Ascending aorta (tissue), 2 donors: ENCODE measurements at regions not wholly inside any gene's neighbourhood (a gene's known extent, or its start where the extent isn't known, plus 50 kb on each side); places are given as distances from the start of the nearest gene placed in this dataset.

Source experiments
- DNase-seq, 2 donors: peaks; one replicate each; pipeline ENCODE4 v3.0.0-alpha.2; 2019; ENCODE audit warnings: low spot score in 2 of 2
- H3K27ac ChIP-seq, 2 donors: fragments of 200-600 bp; sonication (generic); one replicate each; pipeline ENCODE4 v1.5.1; 2016 to 2017; ENCODE audit warnings: mild to moderate bottlenecking in 1 of 2
- H3K27me3 ChIP-seq: fragments of 200-600 bp; sonication (generic); one replicate; pipeline ENCODE4 v1.5.1; 2017
- H3K36me3 ChIP-seq, 2 donors: fragments of 200-600 bp; sonication (generic); one replicate each; pipeline ENCODE4 v1.5.1; 2016
- H3K4me1 ChIP-seq, 2 donors: fragments of 200-600 bp; sonication (generic); one replicate each; pipeline ENCODE4 v1.5.1; 2016 to 2017; ENCODE audit warnings: mild to moderate bottlenecking in 1 of 2
- H3K4me3 ChIP-seq, 2 donors: fragments of 200-600 bp; sonication (generic); one replicate each; pipeline ENCODE4 v1.5.1; 2016 to 2017; ENCODE audit warnings: mild to moderate bottlenecking in 1 of 2
- H3K9me3 ChIP-seq, 2 donors: fragments of 200-600 bp; sonication (generic); one replicate each; pipeline ENCODE4 v1.5.1; 2016
- CTCF ChIP-seq, 3 experiments: fragments of 200-600 bp in 2 of 3; fragments of 450-650 bp in 1 of 3; sonication (generic) in 2 of 3; IDR thresholded peaks; one replicate each; pipeline ENCODE4 v1.5.1; 2016 to 2019; ENCODE audit warnings: antibody characterized with exemption in 3 of 3, mild to moderate bottlenecking in 1 of 3, moderate library complexity in 1 of 3
- intact Hi-C: fragments of 100-400 bp; cut with DNase I; formaldehyde crosslinking; loops from one replicate; pipeline ENCODE4 v1.15.1; 2023

GRCh38 chr1:191668525-191668924 lies 489.7 kb upstream of the RGS18 start:
- H3K4me1 ChIP-seq, result no peaks in the 10 kb centered on the region
- H3K27me3 ChIP-seq, result no peaks in the 10 kb centered on the region
- DNase-seq, result no peak
- intact Hi-C loops, result no loop called here
- H3K4me3 ChIP-seq, result no peak overlapping the region
- H3K27ac ChIP-seq, result no peak overlapping the region
- H3K9me3 ChIP-seq, result no peaks in the 10 kb centered on the region
- H3K36me3 ChIP-seq, result no peaks in the 10 kb centered on the region
- TF ChIP-seq CTCF (IDR thresholded peaks at IDR 0.05), result no peak

DNA sequence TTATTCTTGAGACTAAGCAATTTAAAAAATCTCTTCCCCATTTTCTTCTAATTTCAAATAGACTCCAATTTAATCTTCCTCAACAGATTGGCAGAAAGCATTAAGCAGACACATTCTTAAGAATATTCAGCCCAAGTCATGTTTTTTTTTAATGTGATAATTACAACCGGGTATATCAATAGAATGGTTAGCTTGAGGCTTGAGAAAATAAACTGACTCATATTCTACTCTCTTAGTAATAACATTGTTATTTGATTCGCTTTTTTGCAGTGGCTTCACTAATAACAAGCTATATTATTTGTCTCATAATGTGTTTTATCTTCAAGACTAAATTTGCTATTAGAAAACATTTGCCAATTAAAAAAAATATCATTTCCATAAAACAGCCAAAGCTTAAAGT lies 488.6 kb upstream of the RGS18 start:
- DNase-seq, result no peak
- no peaks in the 10 kb centered on the region for H3K27me3 ChIP-seq
- no peaks in the 10 kb centered on the region for H3K4me1 ChIP-seq
- H3K4me3 ChIP-seq, result no peak overlapping the region
- intact Hi-C loops, result no loop called here
- no peak overlapping the region for H3K27ac ChIP-seq
- TF ChIP-seq CTCF (IDR thresholded peaks at IDR 0.05), result no peak
- no peaks in the 10 kb centered on the region for H3K36me3 ChIP-seq
- H3K9me3 ChIP-seq, result no peaks in the 10 kb centered on the region

DNA sequence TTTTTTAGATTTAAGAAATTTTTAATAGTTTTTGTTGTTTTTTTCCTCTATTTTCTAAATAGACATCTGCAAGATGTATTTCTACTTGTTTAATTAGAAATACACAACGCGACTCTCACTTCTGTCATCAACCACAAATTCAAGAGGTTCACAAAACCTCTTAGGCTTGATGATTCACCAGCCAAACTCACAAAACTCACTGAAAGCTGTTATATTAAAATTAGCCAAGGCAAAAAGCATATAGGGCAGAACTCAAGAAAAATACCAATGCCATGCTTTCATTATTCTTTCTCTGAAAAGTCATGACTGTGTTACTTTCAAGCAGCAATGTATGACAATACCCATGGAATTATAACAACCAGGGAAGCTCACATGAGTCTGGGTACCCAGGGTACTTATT lies 487.0 kb upstream of the RGS18 start:
- H3K4me1 ChIP-seq, result no peaks in the 10 kb centered on the region
- H3K4me3 ChIP-seq, result no peak overlapping the region
- no peak overlapping the region for H3K27ac ChIP-seq
- H3K9me3 ChIP-seq, result no peaks in the 10 kb centered on the region
- no peaks in the 10 kb centered on the region for H3K36me3 ChIP-seq
- TF ChIP-seq CTCF (IDR thresholded peaks at IDR 0.05), result no peak
- intact Hi-C loops, result no loop called here
- H3K27me3 ChIP-seq, result no peaks in the 10 kb centered on the region
- DNase-seq, result no peak

DNA sequence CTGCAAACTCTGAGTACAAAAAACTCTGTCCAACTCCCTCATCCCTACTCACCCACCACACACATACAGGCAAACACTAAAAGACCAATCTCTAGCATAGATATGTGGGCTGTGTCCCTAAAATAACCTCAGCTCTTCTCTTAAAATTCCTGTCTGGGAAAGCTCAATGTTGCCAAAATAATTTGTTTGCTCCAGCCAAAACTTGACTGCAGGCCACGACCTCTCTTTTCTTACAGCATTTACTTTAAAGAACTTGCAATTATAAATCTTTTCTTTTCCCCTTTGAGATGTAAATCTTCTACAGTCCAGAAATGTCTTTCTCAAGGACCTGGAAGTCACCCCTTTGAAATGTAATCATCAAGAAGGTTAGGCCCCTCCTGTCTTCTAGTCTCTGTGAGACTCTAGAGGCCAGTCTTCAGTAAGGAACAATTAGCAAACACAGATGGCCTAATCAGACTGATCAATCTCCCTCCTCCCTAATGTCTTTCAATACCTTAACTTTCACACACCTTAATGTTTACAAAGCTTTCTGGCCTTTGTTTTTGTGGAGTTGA lies 483.6 kb upstream of the RGS18 start:
- no peaks in the 10 kb centered on the region for H3K27me3 ChIP-seq
- DNase-seq, result no peak
- no peak for TF ChIP-seq CTCF (IDR thresholded peaks at IDR 0.05)
- no peaks in the 10 kb centered on the region for H3K9me3 ChIP-seq
- H3K36me3 ChIP-seq, result no peaks in the 10 kb centered on the region
- H3K4me3 ChIP-seq, result no peak overlapping the region
- H3K4me1 ChIP-seq, result no peaks in the 10 kb centered on the region
- intact Hi-C loops, result no loop called here
- H3K27ac ChIP-seq, result no peak overlapping the region

- no peak for TF ChIP-seq CTCF (IDR thresholded peaks at IDR 0.05)
- no peaks in the 10 kb centered on the region for H3K27me3 ChIP-seq
- H3K4me1 ChIP-seq, result no peaks in the 10 kb centered on the region
- H3K9me3 ChIP-seq, result no peaks in the 10 kb centered on the region
- intact Hi-C loops, result no loop called here
- DNase-seq, result no peak
- no peaks in the 10 kb centered on the region for H3K36me3 ChIP-seq
- H3K27ac ChIP-seq, result no peak overlapping the region
- H3K4me3 ChIP-seq, result no peak overlapping the region
These were observed 482.1 kb upstream of the RGS18 start for GRCh38 chr1:191675856-191676783.
